ENCODE measurements at regions not wholly inside any gene's neighbourhood (a gene's known extent, or its start where the extent isn't known, plus 50 kb on each side); places are given as distances from the start of the nearest gene placed in this dataset.

- TF ChIP-seq CTCF (conservative IDR thresholded peaks at IDR 0.05; ENCODE audit: low read length) (no peak), EZH2phosphoT487 (IDR thresholded peaks at IDR 0.05; ENCODE audit: borderline replicate concordance) (no peak)
Measured at GRCh38 chr19:27972291-27973040, 1240.5 kb downstream of the UQCRFS1 start.

All from Loucy (cell line).